ENCODE measurements at regions not wholly inside any gene's neighbourhood (a gene's known extent, or its start where the extent isn't known, plus 50 kb on each side); places are given as distances from the start of the nearest gene placed in this dataset.

DNA sequence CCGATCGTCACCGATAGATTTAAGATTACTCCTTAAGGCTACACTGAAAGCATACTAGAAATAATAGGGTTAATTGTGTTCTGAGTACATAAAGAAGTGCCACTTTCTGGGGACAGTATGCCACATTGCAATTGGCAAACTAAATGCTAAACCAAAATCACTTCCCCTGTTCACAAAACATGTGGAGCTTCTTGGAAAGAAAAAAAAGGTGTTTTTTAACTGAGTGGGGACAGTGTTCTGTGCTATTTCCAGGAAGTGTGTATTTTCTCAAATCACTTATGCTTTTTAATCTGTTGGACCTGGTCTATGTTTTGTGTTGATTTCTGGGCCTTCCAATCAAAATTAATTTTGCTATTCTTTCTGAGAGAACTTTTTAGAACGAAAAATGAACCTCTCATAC, 149.3 kb upstream of the MPDZ start (continued):
- TF ChIP-seq, protein P1, sequence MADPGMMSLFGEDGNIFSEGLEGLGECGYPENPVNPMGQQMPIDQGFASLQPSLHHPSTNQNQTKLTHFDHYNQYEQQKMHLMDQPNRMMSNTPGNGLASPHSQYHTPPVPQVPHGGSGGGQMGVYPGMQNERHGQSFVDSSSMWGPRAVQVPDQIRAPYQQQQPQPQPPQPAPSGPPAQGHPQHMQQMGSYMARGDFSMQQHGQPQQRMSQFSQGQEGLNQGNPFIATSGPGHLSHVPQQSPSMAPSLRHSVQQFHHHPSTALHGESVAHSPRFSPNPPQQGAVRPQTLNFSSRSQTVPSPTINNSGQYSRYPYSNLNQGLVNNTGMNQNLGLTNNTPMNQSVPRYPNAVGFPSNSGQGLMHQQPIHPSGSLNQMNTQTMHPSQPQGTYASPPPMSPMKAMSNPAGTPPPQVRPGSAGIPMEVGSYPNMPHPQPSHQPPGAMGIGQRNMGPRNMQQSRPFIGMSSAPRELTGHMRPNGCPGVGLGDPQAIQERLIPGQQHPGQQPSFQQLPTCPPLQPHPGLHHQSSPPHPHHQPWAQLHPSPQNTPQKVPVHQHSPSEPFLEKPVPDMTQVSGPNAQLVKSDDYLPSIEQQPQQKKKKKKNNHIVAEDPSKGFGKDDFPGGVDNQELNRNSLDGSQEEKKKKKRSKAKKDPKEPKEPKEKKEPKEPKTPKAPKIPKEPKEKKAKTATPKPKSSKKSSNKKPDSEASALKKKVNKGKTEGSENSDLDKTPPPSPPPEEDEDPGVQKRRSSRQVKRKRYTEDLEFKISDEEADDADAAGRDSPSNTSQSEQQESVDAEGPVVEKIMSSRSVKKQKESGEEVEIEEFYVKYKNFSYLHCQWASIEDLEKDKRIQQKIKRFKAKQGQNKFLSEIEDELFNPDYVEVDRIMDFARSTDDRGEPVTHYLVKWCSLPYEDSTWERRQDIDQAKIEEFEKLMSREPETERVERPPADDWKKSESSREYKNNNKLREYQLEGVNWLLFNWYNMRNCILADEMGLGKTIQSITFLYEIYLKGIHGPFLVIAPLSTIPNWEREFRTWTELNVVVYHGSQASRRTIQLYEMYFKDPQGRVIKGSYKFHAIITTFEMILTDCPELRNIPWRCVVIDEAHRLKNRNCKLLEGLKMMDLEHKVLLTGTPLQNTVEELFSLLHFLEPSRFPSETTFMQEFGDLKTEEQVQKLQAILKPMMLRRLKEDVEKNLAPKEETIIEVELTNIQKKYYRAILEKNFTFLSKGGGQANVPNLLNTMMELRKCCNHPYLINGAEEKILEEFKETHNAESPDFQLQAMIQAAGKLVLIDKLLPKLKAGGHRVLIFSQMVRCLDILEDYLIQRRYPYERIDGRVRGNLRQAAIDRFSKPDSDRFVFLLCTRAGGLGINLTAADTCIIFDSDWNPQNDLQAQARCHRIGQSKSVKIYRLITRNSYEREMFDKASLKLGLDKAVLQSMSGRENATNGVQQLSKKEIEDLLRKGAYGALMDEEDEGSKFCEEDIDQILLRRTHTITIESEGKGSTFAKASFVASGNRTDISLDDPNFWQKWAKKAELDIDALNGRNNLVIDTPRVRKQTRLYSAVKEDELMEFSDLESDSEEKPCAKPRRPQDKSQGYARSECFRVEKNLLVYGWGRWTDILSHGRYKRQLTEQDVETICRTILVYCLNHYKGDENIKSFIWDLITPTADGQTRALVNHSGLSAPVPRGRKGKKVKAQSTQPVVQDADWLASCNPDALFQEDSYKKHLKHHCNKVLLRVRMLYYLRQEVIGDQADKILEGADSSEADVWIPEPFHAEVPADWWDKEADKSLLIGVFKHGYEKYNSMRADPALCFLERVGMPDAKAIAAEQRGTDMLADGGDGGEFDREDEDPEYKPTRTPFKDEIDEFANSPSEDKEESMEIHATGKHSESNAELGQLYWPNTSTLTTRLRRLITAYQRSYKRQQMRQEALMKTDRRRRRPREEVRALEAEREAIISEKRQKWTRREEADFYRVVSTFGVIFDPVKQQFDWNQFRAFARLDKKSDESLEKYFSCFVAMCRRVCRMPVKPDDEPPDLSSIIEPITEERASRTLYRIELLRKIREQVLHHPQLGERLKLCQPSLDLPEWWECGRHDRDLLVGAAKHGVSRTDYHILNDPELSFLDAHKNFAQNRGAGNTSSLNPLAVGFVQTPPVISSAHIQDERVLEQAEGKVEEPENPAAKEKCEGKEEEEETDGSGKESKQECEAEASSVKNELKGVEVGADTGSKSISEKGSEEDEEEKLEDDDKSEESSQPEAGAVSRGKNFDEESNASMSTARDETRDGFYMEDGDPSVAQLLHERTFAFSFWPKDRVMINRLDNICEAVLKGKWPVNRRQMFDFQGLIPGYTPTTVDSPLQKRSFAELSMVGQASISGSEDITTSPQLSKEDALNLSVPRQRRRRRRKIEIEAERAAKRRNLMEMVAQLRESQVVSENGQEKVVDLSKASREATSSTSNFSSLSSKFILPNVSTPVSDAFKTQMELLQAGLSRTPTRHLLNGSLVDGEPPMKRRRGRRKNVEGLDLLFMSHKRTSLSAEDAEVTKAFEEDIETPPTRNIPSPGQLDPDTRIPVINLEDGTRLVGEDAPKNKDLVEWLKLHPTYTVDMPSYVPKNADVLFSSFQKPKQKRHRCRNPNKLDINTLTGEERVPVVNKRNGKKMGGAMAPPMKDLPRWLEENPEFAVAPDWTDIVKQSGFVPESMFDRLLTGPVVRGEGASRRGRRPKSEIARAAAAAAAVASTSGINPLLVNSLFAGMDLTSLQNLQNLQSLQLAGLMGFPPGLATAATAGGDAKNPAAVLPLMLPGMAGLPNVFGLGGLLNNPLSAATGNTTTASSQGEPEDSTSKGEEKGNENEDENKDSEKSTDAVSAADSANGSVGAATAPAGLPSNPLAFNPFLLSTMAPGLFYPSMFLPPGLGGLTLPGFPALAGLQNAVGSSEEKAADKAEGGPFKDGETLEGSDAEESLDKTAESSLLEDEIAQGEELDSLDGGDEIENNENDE (IDR thresholded peaks at IDR 0.05; ENCODE audit: low read depth, low read length), result no peak
- TF ChIP-seq CXXC5 (CRISPR knock-in tag; IDR thresholded peaks at IDR 0.05), result no peak

All from K562 (cell line).